Thyroid gland (tissue), 4 donors: ENCODE measurements at regions not wholly inside any gene's neighbourhood (a gene's known extent, or its start where the extent isn't known, plus 50 kb on each side); places are given as distances from the start of the nearest gene placed in this dataset.

Source experiments
- POLR2A ChIP-seq, 2 donors: fragments of 450-650 bp; IDR thresholded peaks; one replicate each; pipeline ENCODE4 v1.6.1; 2017; ENCODE audit warnings: antibody characterized with exemption in 2 of 2, mild to moderate bottlenecking in 2 of 2, moderate library complexity in 1 of 2
- TF ChIP-seq, protein P1 (sequence below), 6 experiments: fragments of 200-600 bp in 3 of 6; fragments of 450-650 bp in 3 of 6; sonication (generic) in 3 of 6; IDR thresholded peaks; one replicate each; pipeline ENCODE4 v1.5.1; 2016 to 2019; ENCODE audit warnings: antibody characterized with exemption in 6 of 6, mild to moderate bottlenecking in 2 of 6, inconsistent platforms in 1 of 6, moderate library complexity in 1 of 6

DNA sequence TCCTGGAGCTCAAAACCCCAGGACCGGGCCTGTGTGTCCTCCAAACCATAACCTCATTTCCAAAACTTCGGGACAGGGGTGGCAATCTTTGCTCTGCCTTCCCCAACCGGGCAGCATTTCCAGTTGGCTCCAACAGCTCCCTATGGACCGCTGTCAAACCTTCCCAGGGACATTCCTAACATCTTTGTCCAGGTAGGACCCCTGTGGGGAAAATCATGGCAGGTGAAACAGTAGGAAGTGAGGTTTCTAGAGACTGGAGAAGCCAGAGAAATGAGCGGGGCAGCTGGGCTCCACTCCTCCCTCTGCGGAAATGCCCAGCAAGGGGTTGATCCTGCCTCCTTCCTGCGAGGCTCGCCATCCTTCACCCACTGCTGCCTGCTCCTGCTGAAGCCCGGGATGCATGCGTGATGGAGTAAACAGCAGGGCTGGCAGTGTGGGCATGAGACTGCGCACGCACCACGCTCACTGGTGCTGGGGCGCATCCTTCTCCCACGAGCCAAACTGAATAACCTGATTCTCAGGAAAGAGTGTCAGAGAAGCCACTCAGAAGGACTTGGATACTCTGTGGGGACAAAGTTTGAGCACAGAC lies 136.4 kb downstream of the BUD13 start:
- no peak for TF ChIP-seq POLR2A (IDR thresholded peaks at IDR 0.05)
- TF ChIP-seq, protein P1, sequence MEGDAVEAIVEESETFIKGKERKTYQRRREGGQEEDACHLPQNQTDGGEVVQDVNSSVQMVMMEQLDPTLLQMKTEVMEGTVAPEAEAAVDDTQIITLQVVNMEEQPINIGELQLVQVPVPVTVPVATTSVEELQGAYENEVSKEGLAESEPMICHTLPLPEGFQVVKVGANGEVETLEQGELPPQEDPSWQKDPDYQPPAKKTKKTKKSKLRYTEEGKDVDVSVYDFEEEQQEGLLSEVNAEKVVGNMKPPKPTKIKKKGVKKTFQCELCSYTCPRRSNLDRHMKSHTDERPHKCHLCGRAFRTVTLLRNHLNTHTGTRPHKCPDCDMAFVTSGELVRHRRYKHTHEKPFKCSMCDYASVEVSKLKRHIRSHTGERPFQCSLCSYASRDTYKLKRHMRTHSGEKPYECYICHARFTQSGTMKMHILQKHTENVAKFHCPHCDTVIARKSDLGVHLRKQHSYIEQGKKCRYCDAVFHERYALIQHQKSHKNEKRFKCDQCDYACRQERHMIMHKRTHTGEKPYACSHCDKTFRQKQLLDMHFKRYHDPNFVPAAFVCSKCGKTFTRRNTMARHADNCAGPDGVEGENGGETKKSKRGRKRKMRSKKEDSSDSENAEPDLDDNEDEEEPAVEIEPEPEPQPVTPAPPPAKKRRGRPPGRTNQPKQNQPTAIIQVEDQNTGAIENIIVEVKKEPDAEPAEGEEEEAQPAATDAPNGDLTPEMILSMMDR (IDR thresholded peaks at IDR 0.05), result no peak
